HepG2 (cell line): ENCODE measurements at regions not wholly inside any gene's neighbourhood (a gene's known extent, or its start where the extent isn't known, plus 50 kb on each side); places are given as distances from the start of the nearest gene placed in this dataset.

ENCODE experiments used
- ATAC-seq: fragments of 200-7000 bp; cut with Tn5 transposase; 3 replicates; pipeline ENCODE4 v1.9.1; 2020; ENCODE audit warnings: mild to moderate bottlenecking, moderate library complexity
- BruUV-seq: library from RNA; stranded (reverse); fragments of 400-500 nt; replicated peaks from 2 replicates; lab custom pipeline; 2021; lab: Mats Ljungman, UMichigan
- CTCF ChIA-PET: fragments of 300-600 bp; formaldehyde crosslinking; extraction: SDS; loops from one replicate; lab custom pipeline; 2021; ENCODE audit warnings: low total read pairs, inconsistent platforms, low intra/inter-chr PET ratio; lab: Yijun Ruan, JAX
- POLR2A ChIA-PET: fragments of 350-600 bp; sonication (Branson Sonifier 250); formaldehyde crosslinking; loops from one replicate; lab custom pipeline; 2020; ENCODE audit warnings: antibody characterized with exemption, inconsistent platforms; lab: Yijun Ruan, JAX
- DNase-seq: peaks from one replicate; pipeline ENCODE4 v3.0.0-alpha.2; 2015; ENCODE audit warnings: low spot score
- FAIRE-seq: peaks from 3 replicates; lab custom pipeline; 2011; peaks lifted over from hg19 to GRCh38; lab: Jason Lieb, UNC
- H2AFZ ChIP-seq: one replicate; pipeline ENCODE4 v1.6.1; 2011; ENCODE audit warnings: low read length, inconsistent platforms
- H3K27ac ChIP-seq: fragments of 300-600 bp; 3 replicates; pipeline ENCODE4 v1.8.0; 2011; ENCODE audit warnings: mixed run types, mild to moderate bottlenecking, mixed read lengths, low read length, inconsistent platforms; ENCODE audit not compliant: insufficient read depth; ENCODE audit errors: extremely low read length
- H3K27me3 ChIP-seq, 2 experiments: fragments of 200-600 bp in 1 of 2; 2 replicates in 1 of 2; 3 replicates in 1 of 2; pipeline versions ENCODE4 v1.6.0 to v1.8.0; 2011; ENCODE audit warnings: low read length in 2 of 2, mild to moderate bottlenecking in 2 of 2, moderate library complexity in 2 of 2, inconsistent platforms in 1 of 2; ENCODE audit not compliant: insufficient read depth in 2 of 2, control insufficient read depth in 1 of 2
- H3K36me3 ChIP-seq, 2 experiments: fragments of 200-600 bp in 1 of 2; replicated peaks in 1 of 2; 2 replicates in 1 of 2; 3 replicates in 1 of 2; pipeline versions ENCODE4 v1.5.1 to v1.8.0; 2011; ENCODE audit warnings: low read length in 2 of 2, inconsistent platforms in 1 of 2; ENCODE audit not compliant: insufficient read depth in 2 of 2, control insufficient read depth in 1 of 2
- H3K4me1 ChIP-seq: 2 replicates; pipeline ENCODE4 v1.5.1; 2012; ENCODE audit warnings: low read length, inconsistent platforms; ENCODE audit not compliant: insufficient read depth
- H3K4me2 ChIP-seq: 2 replicates; pipeline ENCODE4 v1.6.0; 2011; ENCODE audit warnings: low read depth, low read length, inconsistent platforms
- H3K4me3 ChIP-seq, 3 experiments: fragments of 200-600 bp in 1 of 3; sonication (generic), shearing (Covaris generic) in 1 of 3; replicated peaks in 1 of 3; 2 replicates each; pipeline ENCODE4 v1.5.1; 2011 to 2016; ENCODE audit warnings: low read length in 3 of 3, inconsistent platforms in 2 of 3, low read depth in 2 of 3, mild to moderate bottlenecking in 2 of 3, control low read depth in 1 of 3, mixed read lengths in 1 of 3; ENCODE audit not compliant: insufficient read depth in 1 of 3
- H3K79me2 ChIP-seq: one replicate; pipeline ENCODE4 v1.6.1; 2011; ENCODE audit warnings: low read length, inconsistent platforms; ENCODE audit not compliant: insufficient read depth
- H3K9ac ChIP-seq: 2 replicates; pipeline ENCODE4 v1.6.0; 2011; ENCODE audit warnings: mild to moderate bottlenecking, low read depth, low read length, inconsistent platforms; ENCODE audit not compliant: insufficient read depth
- H3K9me3 ChIP-seq: 2 replicates; pipeline ENCODE4 v1.5.1; 2012; ENCODE audit warnings: mild to moderate bottlenecking, low read length
- H4K20me1 ChIP-seq: 2 replicates; pipeline ENCODE4 v1.6.0; 2011; ENCODE audit warnings: inconsistent platforms, mild to moderate bottlenecking, low read length, moderate library complexity; ENCODE audit not compliant: insufficient read depth
- AGO2 ChIP-seq: fragments of 200-400 bp; formaldehyde crosslinking; optimal IDR thresholded peaks from 2 replicates; pipeline ENCODE3; 2017; ENCODE audit warnings: mild to moderate bottlenecking, low read depth, low read length, moderate library complexity
- ATF7-NPFF ChIP-seq: sonication (generic); formaldehyde crosslinking; IDR thresholded peaks from 2 replicates; pipeline ENCODE4 v1.8.1; 2023; ENCODE audit warnings: mild to moderate bottlenecking, low read depth, missing genetic modification reagents, moderate library complexity
- KLF15 ChIP-seq: sonication (generic); formaldehyde crosslinking; IDR thresholded peaks from 2 replicates; pipeline ENCODE4 v1.8.1; 2023; ENCODE audit warnings: borderline replicate concordance, mild to moderate bottlenecking, inconsistent platforms, missing genetic modification reagents, mixed read lengths
- NRL ChIP-seq: sonication (generic); formaldehyde crosslinking; IDR thresholded peaks from 2 replicates; pipeline ENCODE4 v1.5.0; 2020; ENCODE audit warnings: missing genetic modification reagents, mild to moderate bottlenecking, moderate library complexity, borderline replicate concordance
- PTBP1 ChIP-seq: fragments of 200-400 bp; formaldehyde crosslinking; IDR thresholded peaks from 2 replicates; pipeline ENCODE4 v1.6.1; 2018; ENCODE audit warnings: low read length, low read depth; ENCODE audit not compliant: poor library complexity, severe bottlenecking
- RFX3 ChIP-seq: IDR thresholded peaks from 2 replicates; pipeline ENCODE4 v1.6.1; 2016; ENCODE audit warnings: missing biosample characterization, missing genetic modification reagents
- STAT5B ChIP-seq: sonication (generic); formaldehyde crosslinking; IDR thresholded peaks from 2 replicates; pipeline ENCODE4 v1.4.0; 2020; ENCODE audit warnings: missing genetic modification reagents
- TEAD3 ChIP-seq: optimal IDR thresholded peaks from 2 replicates; pipeline ENCODE3; 2016; ENCODE audit warnings: borderline replicate concordance
- TFDP1 ChIP-seq: IDR thresholded peaks from 2 replicates; pipeline ENCODE4 v1.6.1; 2016; ENCODE audit warnings: missing compliant biosample characterization, missing genetic modification reagents, borderline replicate concordance
- TGIF2 ChIP-seq: IDR thresholded peaks from 2 replicates; pipeline ENCODE4 v1.6.1; 2016; ENCODE audit warnings: control low read depth, missing compliant biosample characterization
- ZBTB37 ChIP-seq: sonication (generic); formaldehyde crosslinking; IDR thresholded peaks from 2 replicates; pipeline ENCODE4 v1.4.0; 2020; ENCODE audit warnings: mild to moderate bottlenecking, missing genetic modification reagents
- ZNF207 ChIP-seq: fragments of 450-650 bp; IDR thresholded peaks from 2 replicates; pipeline ENCODE4 v1.6.1; 2016; ENCODE audit warnings: antibody characterized with exemption, borderline replicate concordance
- ZNF264 ChIP-seq: sonication (generic); formaldehyde crosslinking; IDR thresholded peaks from 2 replicates; pipeline ENCODE4 v1.4.0; 2020; ENCODE audit warnings: missing genetic modification reagents
- ZNF563 ChIP-seq: sonication (generic); formaldehyde crosslinking; IDR thresholded peaks from 2 replicates; pipeline ENCODE4 v1.8.0; 2022; ENCODE audit warnings: mild to moderate bottlenecking, moderate library complexity, missing genetic modification reagents
- ZNF691 ChIP-seq: sonication (generic); formaldehyde crosslinking; IDR thresholded peaks from 2 replicates; pipeline ENCODE4 v1.4.0; 2020; ENCODE audit warnings: missing genetic modification reagents, low read depth, mild to moderate bottlenecking, borderline replicate concordance
- ZNF766 ChIP-seq: sonication (generic); formaldehyde crosslinking; IDR thresholded peaks from 2 replicates; pipeline ENCODE4 v1.5.0; 2020; ENCODE audit warnings: missing genetic modification reagents, borderline replicate concordance
- ZSCAN5A ChIP-seq: sonication (generic); formaldehyde crosslinking; IDR thresholded peaks from 2 replicates; pipeline ENCODE4 v1.8.0; 2022; ENCODE audit warnings: mild to moderate bottlenecking, missing genetic modification reagents, borderline replicate concordance
- WGBS: methylation state at CpG from one replicate; pipeline ENCODE4 v1.1.6; 2017; ENCODE audit warnings: low lambda C conversion rate; 5-methylcytosine and 5-hydroxymethylcytosine counted together
- in situ Hi-C: cut with HindIII; loops from 2 replicates; pipeline ENCODE4 v1.10.0; 2017; ENCODE audit warnings: low pct_unique_long_range_greater_than_20kb; ENCODE audit not compliant: extremely low pct_ligation_motif_present
- intact Hi-C: fragments of 100-400 bp; cut with micrococcal nuclease; formaldehyde crosslinking; loops from one replicate; pipeline ENCODE4 v1.10.0; 2022; ENCODE audit not compliant: unreplicated experiment
- TF ChIP-seq, protein P1 (sequence below): sonication (generic); formaldehyde crosslinking; IDR thresholded peaks from 2 replicates; pipeline ENCODE4 v1.4.0; 2020; ENCODE audit warnings: missing genetic modification reagents

DNA sequence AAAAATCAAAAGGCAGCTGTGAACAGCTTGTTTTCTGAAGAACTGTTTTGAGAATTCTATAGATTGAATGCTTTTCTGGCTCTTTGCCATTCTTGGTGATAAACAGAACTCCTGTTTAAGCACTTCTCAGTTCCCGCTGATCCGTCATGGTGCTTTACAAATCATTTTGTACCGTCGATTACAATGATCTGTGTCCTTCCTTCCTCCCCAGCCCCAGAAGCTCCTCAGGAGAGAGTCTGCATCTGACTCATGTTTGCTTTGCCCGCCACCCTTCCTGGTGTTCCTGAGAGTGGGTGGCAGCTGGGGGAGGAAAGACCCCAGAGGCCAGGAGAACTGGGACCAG is 538.6 kb upstream of the MARCKS start:
- H3K27me3 ChIP-seq: no peaks in the 10 kb centered on the region; a peak in 1 of 5 replicates
- ChIA-PET CTCF (no interaction called here), POLR2A (no interaction called here)
- H3K79me2 ChIP-seq: no peaks in the 10 kb centered on the region
- DNase-seq (no peak), ATAC-seq (no peak), FAIRE-seq (no peak)
- no peaks in the 10 kb centered on the region for H3K36me3 ChIP-seq
- in situ Hi-C loops: no loop called here
- no peak overlapping the region for H2AFZ ChIP-seq
- H3K27ac ChIP-seq: no peak overlapping the region
- H4K20me1 ChIP-seq: no peaks in the 10 kb centered on the region
- no peak overlapping the region for H3K9ac ChIP-seq
- no TSS peak for BruUV-seq
- no peak overlapping the region for H3K4me2 ChIP-seq
- H3K4me3 ChIP-seq: no peak overlapping the region
- WGBS: 46% methylated on average over 5 of the region's 5 CpGs
- H3K4me1 ChIP-seq: no peaks in the 10 kb centered on the region
- intact Hi-C loops: no loop called here
- no peaks in the 10 kb centered on the region for H3K9me3 ChIP-seq
- no peak for TF ChIP-seq ATF7-NPFF (CRISPR knock-in tag)
- TF ChIP-seq ZBTB37: no peak
- TF ChIP-seq STAT5B (CRISPR knock-in tag): no peak
- no peak for TF ChIP-seq NRL (CRISPR knock-in tag)
- TF ChIP-seq ZNF563 (CRISPR knock-in tag): no peak
- no peak for TF ChIP-seq ZNF691 (CRISPR knock-in tag)
- TF ChIP-seq RFX3: no peak
- no peak for TF ChIP-seq PTBP1
- TF ChIP-seq TFDP1: no peak
- TF ChIP-seq ZNF766: no peak
- TF ChIP-seq KLF15 (CRISPR knock-in tag): no peak
- no peak for TF ChIP-seq ZNF264 (CRISPR knock-in tag)
- TF ChIP-seq TGIF2 (CRISPR knock-in tag): no peak
- TF ChIP-seq, protein P1, sequence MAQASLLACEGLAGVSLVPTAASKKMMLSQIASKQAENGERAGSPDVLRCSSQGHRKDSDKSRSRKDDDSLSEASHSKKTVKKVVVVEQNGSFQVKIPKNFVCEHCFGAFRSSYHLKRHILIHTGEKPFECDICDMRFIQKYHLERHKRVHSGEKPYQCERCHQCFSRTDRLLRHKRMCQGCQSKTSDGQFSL (CRISPR knock-in tag): no peak
- no peak for TF ChIP-seq TEAD3 (CRISPR knock-in tag)
- TF ChIP-seq AGO2: no peak
- no peak for TF ChIP-seq ZSCAN5A (CRISPR knock-in tag)
- TF ChIP-seq ZNF207: no peak
